Stimulated activated CD4-positive, alpha-beta T cell treated with anti-CD3 and anti-CD28 coated beads, Interleukin-15, amount 100 ng/mL, for 24 hours (primary cell): ENCODE measurements at regions not wholly inside any gene's neighbourhood (a gene's known extent, or its start where the extent isn't known, plus 50 kb on each side); places are given as distances from the start of the nearest gene placed in this dataset.

Experiments
- DNase-seq: peaks from one replicate; pipeline ENCODE4 v3.0.0-alpha.2; 2020

DNA sequence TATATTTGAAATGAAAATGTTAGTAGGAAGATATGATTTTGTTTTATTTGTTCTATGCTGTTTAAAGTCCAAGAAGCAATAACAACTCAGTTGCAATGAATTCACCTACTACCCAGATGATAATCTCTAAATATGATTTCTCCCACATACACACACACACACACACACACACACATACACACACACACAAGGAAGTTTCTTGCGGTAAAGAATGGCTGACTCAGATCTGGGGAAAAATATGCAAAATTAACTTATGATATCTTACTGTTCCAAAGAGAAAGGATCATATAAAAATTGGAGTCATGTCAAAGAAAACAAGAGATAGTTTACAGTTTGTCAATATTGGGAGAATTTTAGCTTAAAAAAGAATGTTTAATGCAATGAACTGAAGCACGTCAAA lies 456.7 kb downstream of the SLC16A7 start:
- no peak for DNase-seq

DNA sequence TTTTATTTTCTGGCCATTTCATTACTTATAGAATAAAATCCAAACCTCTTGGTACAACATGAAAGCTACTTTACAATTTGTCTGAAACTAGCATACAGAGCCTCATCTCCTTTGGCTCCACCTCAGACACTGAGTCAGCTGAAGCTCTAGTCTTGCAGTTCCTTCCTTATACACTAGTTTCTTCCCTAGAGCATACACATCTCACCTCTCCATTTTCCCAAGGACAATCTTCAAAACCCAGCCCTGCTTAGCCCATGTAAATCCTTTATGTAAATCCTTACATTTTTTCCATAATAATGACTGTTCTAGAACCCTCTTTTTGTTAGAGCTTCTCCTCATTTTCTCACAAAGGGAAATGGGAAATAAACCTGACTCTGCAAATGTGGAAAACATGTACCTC lies 463.4 kb downstream of the SLC16A7 start:
- DNase-seq = no peak

DNA sequence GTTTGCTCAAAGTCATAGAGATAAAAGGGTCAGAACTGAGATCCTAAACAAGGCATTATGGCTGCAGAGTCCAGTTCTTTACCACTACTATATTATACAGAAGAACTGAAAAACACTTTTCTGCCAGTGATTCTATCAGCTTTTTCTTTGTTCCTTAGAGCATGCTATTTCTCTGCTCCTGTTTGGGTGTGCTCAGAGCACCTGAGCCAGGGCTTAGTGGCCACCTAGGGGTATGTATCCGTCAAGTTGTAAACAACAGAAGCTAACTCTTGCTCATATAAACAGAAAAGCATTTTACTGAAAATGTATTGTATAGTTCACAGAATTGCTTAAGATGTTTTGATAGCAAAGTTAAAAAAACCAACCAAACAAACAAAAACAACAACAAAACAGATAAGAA lies 470.8 kb downstream of the SLC16A7 start:
- no peak for DNase-seq

DNA sequence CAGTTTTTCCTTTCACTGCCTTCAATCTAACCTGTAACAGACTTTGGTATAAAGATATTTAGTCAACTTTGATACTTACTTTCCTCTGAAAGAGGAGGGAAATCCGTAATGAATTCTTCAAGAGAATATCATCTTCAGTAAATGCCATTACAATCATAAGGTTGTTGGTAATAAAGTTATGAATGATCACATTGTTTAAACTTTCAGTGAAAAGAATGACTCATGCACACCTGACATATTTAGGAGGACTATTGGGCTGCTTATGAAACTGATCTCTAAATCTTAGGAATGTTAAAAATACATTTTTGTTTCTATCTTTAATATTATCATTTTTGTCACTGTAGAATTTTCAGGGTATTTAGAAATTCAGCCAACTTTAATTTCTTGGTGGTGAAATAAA lies 474.7 kb downstream of the SLC16A7 start:
- DNase-seq = no peak

DNA sequence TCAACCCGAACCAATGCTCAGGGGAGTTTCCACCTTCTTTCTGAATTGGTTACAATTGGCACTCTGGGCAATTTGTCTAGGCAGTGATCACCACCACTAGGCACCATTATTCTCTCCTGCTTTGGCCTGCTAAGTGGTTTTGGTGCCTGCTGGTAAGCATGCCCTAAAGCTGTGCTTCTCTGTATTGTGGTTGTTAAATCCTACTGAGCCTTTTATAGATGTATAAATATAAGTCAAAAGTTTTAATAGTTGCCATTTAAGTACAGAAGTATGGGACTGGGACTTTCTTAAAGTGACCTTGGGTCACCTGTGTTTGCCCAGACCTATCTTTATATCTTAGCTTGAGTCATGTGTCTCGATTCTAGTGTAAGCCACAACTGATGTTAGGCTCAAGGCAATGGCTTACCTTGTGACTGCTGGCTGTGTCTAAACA lies 475.9 kb downstream of the SLC16A7 start:
- DNase-seq = no peak

DNA sequence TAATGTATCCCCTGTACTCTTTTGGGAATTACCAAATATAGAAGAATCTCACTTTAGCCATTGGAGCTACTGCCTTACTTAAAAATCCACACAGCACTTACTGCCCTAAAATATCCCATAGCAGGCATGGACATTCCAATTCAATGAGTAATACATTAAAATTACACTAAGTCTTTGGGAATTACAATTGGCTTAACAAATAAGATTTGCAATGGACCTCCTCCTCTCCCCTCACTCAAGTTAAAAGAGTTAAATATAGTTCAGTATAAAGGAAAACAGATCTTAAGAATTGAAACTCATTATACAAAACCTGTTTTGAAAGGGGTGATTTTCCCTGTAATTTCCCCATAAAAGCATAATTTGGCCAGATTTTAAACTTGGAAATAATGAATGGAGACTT lies 477.1 kb downstream of the SLC16A7 start:
- no peak for DNase-seq

DNA sequence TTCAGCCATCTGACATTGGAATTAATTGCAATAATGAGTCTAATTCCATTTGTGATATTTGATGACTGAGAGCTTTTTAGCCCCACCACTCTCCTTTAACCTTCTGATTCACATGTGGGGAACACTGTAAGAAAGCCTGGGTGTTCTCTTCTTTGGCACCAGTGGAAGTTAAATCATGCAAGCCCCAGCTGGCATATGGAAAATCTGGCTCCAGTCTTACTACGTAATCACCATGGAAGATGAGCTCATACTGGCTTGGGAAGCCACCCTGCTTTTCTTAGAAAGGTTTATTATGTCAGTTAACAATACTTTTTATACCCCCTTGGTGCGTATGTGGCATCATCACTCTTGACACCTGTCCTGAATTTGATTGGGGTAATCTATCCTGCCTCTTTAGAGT lies 479.3 kb downstream of the SLC16A7 start:
- DNase-seq = no peak

DNA sequence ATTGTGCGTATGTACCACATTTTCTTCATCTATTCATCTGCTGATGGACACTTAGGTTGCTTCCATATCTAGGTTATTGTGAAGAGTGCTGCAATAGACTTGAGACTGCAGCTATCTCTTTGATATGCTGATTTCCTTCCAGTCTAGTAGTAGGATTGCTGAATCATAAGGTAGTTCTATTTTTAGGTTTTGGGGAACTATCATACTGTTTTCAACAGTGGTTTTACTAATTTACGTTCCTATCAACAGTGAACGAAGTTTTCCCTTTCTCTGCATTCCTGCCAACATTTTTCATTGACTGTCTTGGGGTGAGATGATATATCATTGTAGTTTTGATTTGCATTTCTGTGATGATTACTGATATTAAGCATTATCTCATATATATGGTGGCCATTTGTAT lies 482.2 kb downstream of the SLC16A7 start:
- no peak for DNase-seq

DNA sequence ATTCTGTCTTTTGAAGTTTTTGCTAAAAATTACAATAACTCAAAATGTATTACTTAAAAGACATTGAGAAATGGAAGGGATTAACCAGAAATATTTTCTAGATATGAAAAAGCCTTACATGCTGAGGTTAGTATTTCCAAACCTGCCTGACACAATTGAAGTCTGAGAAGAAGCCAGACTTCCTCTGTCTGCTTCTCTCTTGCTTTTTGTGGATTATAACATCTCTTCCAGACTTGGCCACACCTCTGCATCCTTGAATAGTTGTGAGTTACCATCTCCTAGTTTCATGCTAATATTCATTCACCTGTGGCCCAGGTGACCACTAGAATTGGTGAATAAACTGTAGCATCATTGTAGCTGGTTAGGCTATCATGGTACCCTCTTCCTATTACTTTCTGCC lies 497.6 kb downstream of the SLC16A7 start:
- DNase-seq = no peak

DNA sequence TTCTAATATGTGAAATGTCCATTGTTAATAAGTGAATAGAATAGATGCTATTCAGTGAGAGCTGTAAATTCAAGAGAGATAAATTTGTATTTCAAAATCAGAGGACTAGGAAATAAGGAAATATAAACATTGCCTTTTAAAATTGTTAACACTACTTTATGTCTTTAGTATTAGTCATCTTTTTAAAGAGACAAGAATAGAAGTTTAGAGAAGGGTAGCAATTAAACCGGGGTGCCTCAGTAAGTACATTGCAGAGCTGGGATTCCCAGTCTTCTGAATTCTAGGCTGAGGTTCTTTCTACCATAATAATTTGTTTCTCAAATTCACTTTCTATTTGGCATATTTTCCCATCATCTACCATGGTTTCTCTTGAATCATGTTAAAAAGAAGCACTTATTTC lies 498.6 kb downstream of the SLC16A7 start:
- DNase-seq = no peak

DNA sequence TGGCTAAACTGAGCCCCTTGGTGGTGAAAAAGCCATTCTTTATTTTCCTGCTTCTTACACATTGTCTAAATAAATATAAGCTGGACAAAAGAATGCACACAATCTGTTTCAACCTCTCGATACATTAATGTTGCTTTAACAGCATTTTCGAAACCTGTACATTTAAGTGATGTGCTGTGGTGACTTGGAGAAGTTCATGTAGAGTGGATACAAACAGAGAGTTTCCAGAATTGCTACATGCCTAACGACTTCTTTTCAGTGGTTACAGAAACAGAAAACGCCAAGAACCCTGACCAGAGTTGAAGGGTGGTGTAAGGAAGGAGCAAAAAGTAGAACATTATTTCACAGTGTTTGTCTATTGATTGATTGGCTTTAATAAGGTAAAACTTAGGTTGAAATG lies 500.9 kb downstream of the SLC16A7 start:
- DNase-seq = no peak

DNA sequence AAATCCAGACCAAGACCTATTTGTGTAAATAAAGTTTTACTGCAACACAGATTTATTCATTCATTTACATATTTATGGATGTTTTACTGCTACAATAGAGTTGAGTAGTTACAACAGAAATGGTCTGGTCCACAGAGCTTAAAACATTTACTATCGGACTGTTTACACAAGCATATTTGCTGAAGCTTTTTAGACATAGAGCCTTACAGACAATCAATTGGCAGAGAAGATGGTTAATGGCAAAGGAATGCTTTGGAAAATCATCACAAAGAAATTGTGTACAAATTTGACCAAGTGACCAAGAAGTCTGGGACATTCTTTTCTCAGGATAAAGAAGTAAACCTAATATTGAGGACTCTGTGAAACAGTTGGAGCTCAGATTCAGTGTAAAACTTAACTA lies 504.3 kb downstream of the SLC16A7 start:
- no peak for DNase-seq

DNA sequence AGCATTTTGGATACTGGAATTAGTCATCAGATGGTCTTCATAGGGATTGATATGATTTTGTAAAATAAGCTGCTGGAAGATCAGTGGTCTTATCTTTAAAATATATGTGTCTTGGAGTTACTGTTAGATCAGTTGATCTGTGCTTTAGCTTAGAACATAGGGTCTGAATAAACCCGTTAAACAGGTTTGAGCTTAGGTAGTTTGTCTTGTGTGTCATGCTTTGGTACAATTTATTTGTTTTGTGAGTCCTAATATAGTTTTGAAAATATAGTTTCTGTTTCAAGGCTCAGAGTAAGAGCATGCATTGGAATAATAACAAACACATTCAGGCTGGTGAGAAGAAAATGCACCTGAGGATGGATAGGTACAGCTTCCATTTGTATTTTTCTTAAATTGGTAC lies 505.0 kb downstream of the SLC16A7 start:
- DNase-seq = no peak

DNA sequence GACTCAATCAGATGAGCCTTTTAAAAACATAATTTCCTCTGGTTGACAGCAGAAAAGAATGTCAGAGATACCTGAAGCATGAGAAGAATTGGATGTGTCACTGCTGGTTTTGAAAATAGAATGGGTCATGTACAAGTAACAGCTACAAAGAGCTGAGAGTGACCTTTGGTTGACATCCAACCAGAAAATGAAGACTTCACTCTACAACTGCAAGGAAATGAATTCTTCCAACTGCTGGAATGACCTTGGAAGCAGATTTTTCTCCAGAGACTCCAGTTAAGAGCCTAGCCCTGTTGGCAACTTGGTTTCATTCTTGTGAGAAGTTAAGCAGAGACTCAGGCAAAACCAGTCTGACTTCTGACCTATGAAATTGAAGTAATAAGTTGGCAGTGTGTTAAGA lies 505.9 kb downstream of the SLC16A7 start:
- DNase-seq = no peak

DNA sequence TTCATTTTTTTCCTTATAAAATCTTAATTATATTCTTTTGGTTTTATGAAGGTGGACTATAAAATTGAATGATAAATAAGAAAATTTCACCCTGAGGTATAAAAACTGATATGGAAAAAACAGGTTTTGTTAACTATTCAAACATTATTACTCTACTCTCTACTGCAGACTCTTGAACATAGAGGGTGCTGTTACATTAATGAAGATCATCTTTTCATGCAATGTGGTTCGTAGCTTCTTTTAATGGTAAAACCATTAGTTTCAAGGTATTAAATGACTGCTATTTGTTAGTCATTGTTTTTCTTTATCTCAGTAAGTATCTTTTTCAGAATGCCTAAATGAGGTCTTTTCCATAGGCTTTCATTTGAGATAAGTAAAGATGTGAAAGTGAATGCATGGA lies 510.4 kb downstream of the SLC16A7 start:
- DNase-seq = no peak

DNA sequence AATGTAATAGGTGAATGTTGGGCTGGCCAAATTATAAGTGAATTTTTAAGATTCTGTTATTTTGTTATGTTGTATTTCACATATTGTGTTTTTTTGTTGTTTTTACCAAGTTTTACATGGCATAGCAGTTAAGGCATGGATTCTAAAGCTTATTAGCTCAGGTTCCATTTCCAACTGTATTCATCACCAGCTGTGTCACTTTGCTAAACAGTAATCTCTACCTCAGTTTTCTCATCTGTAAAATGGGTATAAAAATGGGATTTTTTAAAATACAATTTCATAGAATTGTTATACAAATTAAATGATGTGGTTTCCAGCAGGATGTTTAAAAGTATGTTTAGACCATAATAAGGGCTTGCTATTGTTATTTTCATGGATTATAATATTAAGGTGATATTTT lies 512.2 kb downstream of the SLC16A7 start:
- DNase-seq = no peak

DNA sequence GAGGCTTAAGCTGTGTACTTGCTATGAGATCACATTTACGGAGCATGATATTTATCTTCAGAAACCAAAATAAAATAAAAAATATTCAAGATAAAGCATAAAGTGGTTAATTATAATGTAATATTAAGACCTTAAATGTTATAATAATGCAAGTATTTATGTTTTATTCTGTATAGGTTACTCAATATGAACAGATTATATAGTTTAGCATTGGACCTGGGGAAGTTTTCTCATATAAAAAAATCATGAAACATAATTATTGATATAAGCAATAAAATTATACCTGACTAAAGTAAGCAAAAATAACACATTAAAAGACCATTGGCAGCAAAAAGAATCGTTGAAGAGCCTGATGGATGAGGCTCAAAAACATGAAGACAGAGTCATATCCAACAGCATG lies 516.2 kb downstream of the SLC16A7 start:
- DNase-seq = no peak

DNA sequence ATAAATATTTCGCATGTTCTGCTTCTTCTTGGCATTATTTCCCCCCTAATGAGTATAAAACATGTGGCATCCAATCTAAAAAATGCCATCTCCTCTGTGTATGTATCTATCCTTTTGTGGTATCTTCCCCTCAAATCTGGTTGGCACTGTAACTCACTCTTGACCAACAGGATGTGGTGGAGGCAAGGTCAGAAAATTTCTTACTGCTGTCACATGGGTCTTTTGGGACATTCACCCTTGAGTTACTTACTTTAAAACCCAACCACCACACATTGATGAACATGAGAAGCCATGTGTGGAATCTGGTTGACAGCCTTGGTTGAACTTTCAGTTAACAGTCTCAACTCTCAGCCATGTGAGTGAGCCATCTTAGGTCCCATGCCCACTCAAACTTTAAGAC lies 516.9 kb downstream of the SLC16A7 start:
- DNase-seq = no peak

DNA sequence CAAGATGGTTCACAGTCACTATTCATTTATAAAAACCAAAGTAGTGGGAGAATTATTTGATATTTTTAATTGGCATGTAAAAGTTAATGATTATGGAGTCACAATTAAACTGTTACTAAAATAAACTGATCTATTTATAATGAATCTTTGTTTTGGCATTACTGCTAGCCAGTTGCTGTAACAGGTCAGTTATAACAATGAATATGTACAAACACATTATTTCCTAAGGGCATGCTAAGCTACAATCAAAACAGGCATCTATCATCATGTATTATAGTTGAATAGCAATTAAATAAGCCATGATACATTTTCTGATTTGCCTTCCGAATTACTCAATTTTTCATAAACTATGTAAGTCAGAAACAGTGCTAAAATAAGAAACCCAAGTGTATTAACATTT lies 518.3 kb downstream of the SLC16A7 start:
- DNase-seq = no peak

DNA sequence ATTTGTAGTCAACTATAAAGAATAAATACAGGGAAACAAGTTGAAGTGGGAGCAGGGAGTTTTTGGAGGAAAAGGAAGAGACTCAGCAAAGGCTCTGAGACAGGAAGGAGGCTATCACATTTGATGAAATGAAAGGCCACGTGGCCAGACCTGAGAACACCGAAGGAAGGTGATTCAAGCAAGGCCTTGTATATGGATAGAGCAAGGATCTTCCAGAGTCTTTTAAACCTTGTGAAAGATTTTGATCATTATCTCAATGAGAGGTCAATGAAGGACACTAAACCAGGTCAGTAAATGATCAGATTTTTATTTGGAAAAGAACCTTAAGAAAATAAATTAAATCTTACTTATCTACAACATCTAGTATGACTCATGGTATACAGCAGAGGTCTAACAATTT lies 523.5 kb downstream of the SLC16A7 start:
- DNase-seq = no peak

DNA sequence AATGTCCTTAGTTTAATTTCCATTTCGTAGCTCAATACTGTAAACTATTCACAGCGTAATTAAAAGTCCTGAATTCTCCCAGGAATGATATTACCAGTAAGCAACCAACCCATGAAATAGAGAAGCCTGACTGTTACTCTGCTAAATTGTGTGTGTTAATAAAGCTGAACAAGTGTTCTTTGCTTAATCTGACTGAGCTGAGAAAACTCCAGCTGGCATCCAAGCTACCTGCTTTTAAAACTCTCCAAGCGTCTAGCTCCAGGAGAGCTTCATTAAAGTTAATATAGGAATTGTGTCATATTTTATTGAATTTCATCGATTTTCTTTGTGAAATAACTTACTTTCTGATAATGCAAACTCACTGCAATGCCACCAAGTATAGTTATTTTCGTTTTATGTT lies 524.4 kb downstream of the SLC16A7 start:
- DNase-seq = no peak

DNA sequence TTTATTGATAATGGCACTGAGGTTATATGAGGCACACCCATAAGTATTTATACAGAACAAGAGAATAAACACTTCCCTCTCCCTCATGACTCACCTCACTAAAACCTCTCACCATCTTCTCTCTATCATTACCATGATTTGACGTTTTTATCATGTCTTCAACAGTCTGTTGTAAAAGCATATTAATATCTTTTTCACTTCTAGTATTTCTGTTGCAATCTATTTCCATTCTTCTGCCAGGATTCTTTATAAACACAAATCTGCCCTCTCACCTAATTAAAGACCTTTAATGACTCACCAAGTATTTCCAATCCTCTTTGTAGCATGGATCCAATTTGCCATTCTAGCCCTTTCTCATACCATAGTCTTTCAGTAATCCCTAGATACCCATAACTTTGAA lies 527.7 kb downstream of the SLC16A7 start:
- DNase-seq = no peak

DNA sequence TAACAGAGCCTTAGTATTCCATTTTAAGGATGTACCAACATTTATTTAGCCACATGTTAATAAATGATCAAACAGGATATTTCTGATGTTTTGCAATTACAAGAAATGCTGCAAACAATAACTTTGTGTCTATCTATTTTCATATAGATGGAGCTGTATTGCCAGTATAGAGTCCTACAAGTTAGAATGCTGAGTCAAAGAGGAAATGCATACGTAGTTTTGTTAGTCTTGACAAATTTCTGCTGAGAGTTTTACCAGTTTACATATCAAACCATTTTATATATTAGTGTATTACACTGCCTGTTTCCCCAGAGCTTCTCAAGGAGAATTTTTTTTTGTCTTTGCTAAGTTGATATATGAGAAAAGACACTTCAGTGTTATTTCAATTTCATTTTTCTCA lies 541.7 kb downstream of the SLC16A7 start:
- DNase-seq = no peak

DNA sequence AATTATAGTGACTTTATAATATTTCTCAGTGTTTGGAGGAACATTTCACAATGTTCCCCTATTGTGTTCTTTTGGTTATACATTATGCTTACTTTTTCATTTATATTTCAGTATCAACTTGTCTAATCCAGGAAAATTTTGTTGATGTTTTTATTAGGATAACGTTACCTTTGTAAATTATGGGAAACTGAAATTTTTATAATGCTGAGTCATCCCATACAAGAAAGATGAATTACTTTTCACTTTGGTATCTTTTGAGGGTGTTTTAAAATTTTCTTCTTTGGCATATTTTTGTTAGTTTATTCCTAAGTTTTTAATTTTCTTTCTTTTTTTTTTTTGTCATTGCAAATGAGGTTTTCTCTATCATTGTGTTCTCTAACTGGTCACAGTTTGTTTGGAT lies 542.7 kb downstream of the SLC16A7 start:
- no peak for DNase-seq

DNA sequence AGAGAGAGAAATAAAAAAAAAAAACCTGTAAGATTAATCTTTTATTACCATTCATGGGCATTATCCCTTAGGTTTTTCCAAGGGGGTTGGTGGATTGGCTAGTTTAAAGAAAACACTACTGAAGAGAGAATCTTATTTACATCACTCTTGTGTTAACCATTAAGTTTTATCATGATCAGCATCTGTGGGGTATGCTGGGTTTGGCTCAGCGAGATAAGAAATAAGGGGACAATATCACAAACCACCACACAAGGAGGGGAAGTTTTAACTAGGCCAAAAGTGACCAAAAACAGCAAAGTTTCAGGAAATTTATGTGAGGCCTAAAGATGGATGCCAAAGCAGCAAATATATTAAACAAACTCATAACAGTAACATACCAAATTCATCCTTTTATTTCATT lies 548.6 kb downstream of the SLC16A7 start:
- no peak for DNase-seq

DNA sequence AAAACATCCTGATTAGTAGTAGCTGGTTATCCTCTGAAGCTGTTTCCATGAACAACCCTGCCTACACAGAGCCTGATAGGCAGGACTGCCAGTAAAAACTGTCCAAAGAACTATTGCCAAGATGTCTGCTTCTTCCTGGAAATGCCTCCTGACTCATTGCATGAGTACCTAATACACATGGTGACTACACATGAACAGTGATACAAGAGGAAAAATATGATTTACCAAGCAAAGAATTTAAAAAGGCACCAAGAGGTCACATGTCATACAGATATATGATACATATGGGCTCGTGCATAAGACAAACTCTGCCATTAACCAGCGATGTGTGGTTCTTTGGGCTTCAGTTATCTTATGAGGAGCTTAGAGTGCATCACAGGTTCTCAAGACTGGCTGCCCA lies 552.3 kb downstream of the SLC16A7 start:
- no peak for DNase-seq
